Lung microvascular endothelial cell (primary cell): ENCODE measurements at regions not wholly inside any gene's neighbourhood (a gene's known extent, or its start where the extent isn't known, plus 50 kb on each side); places are given as distances from the start of the nearest gene placed in this dataset.

ENCODE experiments used
- DNase-seq, 2 donors: peaks; one replicate each; pipeline versions ENCODE4 v3.0.0 to v3.0.0-alpha.2; 2010; ENCODE audit warnings: low read depth in 2 of 2

- DNase-seq = no peak
Measured at GRCh38 chr18:78766651-78767533, 212.7 kb upstream of the SALL3 start.

DNA sequence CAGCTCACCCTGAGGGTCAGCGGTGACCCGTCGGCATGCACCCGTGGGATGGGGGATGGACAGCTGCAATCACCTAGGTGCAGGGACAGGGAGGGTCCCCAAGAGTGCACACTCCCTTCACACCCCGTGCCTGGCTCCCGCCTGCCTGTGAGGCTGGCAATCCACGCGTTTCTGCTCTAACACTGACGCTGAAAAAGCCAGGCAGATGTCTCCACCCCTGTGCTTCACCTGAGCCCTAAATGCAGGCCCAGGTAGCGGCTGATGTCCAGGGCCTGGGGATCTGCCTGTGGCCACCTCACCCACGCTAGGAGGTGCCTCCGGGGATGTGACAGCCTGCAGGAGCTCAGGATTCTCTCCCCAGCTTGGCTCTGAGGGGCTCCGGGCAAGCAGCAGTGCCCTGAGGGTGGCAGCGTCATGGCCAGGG, 212.0 kb upstream of the SALL3 start:
- DNase-seq = no peak

GRCh38 chr18:78768221-78768620, 211.4 kb upstream of the SALL3 start:
- no peak for DNase-seq

- no peak for DNase-seq
Measured at GRCh38 chr18:78768656-78769501, 210.7 kb upstream of the SALL3 start.

DNA sequence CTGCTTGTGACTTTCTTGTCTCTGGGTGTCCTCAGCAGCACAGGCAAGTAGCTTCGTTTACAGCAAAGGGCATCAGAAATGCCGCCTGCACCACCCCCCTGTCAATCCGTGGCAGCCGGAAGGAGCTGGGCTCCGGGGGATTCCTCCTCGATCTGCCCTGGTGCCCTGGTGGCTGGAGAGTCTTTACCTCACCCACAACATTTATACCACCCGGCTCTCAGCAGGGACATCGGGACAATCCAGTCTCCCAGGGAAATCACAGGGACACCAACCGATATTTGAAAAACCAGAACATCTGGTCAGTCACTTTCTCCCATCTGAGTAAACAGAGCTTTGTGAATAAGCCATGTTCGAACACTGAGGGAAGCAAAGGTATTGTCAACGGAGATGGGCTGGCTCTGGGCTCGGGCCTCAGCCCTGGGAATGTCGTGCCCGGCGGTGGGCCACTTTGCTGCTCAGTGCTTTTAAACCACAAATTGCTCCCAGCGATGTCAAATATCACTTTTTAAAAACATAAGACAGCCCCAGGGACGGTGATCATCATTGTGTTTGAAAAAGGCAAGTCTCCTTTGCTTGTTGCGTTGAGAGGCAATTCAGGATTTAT, 210.0 kb upstream of the SALL3 start:
- DNase-seq = no peak

DNA sequence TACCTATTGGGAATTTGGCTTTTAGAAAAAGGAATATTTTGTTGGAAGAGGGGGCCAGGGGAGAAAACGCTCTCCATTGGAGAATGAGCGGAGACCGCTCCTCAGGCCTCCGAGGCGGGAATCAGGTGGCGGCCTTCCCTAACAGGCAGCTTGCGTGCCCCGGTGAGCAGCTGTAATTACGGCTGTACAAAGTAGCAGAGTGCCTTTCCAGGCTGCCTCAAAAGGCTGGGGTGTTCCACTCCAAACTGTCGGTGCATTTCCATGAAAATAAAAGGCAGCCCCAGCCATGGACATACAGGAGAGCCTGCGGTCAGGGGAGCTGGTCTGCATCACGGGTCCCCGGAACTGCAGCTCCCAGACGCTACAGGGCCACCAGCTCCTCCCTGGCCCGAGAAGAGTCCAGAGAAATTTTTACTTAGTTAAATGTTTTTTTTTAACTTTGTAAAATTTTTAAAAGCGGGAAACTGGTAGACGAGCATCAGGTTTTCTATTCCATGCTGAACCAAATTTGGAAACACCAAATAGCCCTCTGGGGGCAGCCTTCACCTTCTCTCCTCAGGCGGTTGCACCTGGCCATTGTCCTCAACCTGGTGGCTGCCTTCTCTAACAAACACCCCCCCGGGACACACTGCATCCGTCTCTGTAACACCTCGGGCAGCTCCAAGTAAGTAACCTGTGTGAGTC, 209.3 kb upstream of the SALL3 start:
- no peak for DNase-seq

DNA sequence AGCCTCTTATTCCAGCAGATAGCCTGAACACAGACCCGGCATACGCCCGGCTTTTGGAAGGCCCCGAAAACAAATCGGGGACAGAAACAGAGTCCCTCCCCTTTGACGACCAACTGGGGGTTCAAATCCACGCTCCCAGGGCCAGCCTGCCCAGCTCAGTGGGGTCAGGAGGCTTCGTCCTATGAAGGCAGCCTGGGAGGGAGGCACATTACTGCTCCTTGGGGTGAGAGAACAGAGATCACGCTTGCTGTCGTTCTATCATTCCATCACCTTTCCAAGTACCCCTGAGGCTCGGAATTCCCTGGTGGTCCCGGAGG, 208.8 kb upstream of the SALL3 start:
- no peak for DNase-seq

GRCh38 chr18:78771496-78772359, 207.9 kb upstream of the SALL3 start:
- no peak for DNase-seq

DNA sequence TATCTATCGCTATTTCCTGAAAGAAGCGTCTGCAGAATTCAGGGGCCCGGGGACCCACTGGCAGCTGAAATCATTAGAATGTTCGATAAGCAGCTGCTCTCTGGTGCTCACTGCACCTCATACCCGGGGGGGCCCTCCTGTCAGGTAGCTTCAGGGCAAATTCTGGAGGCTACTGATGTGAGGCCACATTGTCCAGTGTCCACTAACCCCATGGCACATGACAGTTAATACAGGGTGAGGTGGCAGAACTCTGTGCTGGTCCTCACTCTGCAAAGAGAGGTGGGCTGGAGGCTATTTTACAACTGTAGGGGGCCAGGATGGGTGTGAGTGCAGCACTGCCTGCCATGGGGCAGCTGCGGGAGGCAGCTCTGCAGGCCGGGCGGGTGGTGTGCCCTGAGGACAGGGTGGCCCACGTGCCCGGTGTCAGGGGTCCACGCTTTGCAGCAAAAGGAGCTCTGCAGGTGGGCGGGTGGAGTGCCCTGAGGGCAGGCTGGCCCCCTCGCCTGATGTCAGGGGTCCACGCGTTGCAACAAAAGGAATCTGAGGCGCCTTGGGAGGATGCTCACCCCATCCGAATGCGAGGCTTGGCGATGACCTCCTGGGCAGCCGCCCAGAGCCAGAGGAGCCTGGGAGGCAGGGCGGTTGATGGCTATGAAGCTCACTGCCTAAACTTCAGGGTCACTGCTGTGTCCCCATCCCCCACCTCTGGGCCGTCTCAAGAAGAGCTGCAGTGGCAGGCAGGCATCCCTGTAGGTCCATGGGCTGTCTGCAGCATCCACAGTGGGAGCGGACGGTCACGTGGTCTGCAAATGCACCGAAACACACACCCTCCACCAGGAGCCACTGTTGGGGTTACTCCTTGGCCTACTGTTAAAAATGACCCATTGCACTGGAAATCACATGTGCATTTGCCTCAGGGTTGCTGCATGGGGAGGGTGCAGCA, 207.0 kb upstream of the SALL3 start:
- no peak for DNase-seq

DNA sequence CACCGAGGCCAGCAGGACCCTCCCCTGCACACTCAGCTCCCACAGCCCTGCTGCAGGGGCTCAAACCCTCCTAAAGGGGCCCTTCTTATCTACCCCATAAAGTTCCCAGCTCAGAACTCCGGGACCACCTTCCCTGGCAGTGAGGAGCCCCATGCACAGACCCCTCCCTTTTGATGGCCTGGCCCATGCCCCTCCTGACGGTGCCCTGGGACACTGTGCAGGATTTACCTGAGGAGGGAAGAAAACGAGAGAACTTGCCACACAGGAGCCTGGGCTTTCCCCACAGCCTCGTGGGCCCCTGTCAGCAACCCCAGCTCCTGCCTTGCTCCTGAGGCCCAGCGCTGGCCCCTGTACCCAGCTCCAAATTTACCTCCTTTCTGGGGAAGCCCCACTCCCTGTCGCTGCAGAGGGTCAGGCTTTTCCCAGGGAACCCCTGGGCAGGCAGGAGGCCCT, 206.3 kb upstream of the SALL3 start:
- DNase-seq = no peak

GRCh38 chr18:78773819-78774218, 205.8 kb upstream of the SALL3 start:
- no peak for DNase-seq

DNA sequence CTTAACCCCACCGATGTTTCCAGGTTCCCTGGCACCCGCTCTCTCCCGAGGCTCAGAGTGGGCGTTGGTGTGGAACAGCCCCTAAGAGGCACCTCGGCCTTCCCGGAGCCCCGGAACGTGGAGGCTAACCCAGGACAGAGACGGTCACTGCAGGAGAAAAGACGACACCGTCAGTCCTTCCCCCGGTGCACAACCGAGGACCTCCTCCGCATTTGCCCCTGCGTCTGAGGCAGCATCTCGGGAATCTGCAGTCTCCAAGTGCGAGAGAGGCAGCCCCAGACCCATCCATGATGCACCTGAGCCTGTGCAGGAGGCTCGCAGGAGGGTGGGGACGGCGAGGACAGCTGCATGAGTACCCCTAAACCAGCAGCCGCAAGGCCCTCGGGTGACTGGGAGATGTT, 204.9 kb upstream of the SALL3 start:
- DNase-seq = no peak

GRCh38 chr18:78776151-78776550, 203.5 kb upstream of the SALL3 start:
- DNase-seq = no peak

DNA sequence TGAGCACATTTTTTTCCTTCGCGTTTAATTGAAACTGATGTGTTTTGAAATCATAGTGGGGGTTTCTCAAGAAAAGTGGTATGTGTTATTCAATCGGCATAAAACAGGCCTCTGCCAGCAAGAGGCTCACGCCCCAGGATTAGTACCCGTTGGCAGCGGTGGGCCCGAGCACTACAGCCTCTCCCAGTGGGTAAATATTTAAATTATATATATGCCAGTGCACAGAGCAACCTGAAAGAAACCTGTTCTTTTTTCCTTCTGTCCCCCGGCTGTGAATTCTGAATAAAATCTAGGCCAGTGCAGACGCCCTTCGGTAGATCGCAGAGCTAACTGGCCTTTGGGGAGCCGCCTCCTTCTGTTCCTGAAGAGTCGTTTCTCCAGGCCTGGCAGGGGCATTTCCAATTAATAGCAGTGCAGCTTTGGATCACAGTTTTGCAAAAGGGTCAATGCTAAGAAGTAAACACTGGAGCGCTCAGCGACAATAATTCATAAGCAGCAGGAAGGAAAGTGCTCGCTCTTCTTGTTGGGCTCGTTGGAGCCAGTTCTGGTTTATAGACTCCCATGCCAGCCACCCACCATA, 202.8 kb upstream of the SALL3 start:
- DNase-seq = no peak

DNA sequence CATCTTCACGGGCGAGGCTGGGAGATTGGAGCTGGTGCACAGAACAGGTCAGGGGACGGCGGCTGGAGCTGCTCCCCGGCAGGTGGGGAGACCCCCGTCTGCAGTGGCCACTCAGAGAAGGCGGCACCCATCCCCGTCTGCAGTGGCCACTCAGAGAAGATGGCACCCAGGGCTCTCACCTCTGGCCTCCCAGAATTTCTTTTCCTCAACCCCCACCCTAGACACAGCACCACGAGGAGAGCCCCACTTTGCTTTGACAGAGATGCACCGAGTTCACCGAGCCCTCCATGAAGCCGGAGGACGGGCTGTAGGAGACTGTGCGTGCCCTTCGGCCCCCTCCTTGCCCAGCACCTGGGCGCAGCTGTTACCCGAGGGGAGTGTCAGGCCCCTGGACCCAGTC, 201.6 kb upstream of the SALL3 start:
- DNase-seq = no peak

DNA sequence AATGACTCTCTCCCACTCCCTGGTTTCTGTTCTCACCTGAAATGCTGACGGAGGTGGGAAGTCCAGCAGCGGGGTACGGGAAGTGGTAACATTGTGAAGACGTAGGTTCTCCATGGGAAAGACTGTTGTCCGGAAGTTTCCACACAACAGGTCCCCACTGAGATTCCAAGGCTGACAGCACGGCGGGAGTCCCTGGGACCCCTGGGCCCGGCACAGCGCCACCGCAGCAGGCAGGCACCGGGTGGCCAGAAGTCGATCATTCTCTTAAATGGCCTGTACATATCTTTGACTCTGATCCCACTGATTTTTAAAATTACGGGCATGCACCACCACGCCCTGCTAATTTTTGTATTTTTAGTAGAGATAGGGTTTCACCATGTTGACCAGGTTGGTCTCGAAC, 201.0 kb upstream of the SALL3 start:
- DNase-seq = no peak

- no peak for DNase-seq
Measured at GRCh38 chr18:78779996-78780718, 199.5 kb upstream of the SALL3 start.

GRCh38 chr18:78780719-78781600, 198.7 kb upstream of the SALL3 start:
- no peak for DNase-seq
